Glomerular visceral epithelial cell (primary cell): ENCODE measurements at regions not wholly inside any gene's neighbourhood (a gene's known extent, or its start where the extent isn't known, plus 50 kb on each side); places are given as distances from the start of the nearest gene placed in this dataset.
A peak's percentile ranks its signal among the peaks of the same experiment; 100 is the strongest.
"Not testable (repeated sequence)": the region's sequence is repeated elsewhere in the genome, so short reads cannot be mapped to it uniquely, and the experiment has no call there.

Source experiments
- DNase-seq: peaks from one replicate; pipeline ENCODE4 v3.0.0-alpha.2; 2016; ENCODE audit errors: extremely low spot score

DNA sequence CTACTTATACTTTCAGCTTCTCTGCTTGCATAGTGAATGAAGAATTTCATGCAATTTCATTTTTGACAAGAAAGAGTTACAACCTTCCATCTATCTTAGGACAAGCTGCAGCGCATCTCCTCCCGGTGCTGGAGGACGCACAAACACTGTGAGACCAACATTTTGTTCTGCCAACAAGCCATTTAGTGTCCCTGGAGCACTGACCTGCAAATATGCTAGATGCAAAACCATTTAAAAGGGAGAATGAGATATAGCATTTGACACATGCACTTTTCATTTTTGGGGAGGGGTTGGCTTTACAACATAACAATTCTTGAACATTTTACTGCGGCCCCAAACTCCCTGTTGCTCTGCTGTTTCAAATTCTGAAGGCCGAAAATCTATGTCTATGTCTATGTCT lies 127.2 kb upstream of the SLC30A5 start:
- DNase-seq, result no peak

DNA sequence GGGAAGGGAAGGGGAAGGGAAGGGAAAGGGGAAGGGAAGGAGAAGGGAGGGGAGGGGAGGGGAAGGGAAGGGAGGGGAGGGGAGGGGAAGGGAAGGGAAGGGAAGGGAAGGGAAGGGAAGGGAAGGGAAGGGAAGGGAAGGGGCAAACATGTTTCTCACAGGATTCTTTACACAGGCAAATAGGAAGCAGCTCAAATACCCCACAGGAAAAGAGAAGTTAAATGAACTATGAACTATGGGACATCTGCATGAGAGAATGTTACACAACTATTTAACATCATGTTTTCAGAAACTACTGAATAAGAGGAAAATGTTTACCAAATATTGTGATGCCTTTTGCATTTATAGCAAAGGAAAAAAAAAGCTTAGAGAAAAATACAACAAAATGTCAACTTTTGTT lies 125.4 kb upstream of the SLC30A5 start:
- no peak for DNase-seq

DNA sequence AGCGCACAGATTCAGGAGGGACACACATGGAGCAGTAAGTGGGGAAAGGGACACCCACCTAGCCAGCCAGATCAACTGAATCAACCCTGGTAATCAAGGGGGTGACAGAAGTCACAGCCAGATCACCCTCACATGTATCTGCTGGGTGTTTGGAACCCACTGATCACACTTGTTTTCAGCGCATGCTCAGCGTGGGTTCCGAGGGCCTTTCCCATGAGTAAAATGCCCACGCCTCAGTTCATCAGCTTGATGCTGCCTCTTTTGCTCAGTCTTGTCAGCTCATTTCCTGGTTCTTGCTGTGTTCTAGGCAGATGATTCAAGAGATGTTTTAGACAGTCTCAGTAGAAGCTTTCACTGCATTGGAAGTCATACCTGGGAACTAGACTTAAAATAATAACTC lies 123.2 kb upstream of the SLC30A5 start:
- no peak for DNase-seq

DNA sequence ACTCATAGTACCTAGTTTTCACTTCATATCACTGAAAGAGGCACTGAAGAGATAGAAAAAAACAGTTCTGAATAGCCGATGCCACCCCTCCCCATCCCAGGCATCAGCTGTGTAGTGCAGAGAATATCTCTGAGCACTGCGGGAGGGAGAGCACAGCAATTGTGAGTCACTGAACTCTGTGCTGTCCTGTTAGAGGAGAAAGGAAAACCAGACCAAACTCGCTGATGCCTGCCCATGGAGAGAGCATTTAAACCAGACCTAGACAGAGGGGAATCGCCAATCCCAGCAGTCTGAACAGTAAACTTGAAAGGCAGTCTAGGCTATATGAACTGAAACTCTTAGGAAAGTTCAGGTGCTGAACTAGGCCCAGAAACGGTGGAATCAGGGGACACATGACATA lies 120.1 kb upstream of the SLC30A5 start:
- no peak for DNase-seq

DNA sequence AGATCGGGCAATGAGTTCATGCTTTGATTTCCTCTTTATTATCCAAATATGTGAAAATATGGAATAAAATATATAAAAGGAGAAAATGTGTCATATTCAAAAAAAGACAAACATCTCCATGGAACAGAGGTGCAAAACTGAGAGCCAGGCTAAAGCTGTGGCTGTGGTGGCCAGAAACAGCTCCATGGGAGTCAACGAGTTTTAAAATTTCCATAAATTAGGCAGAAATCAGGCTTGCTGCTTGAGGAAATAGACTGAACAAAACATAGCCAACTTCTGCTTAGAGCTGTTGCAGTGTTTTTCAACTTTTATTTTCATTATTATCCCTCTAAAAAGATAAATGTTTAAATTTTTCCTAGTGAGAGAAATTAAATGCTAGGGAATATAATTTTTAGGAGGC lies 110.8 kb upstream of the SLC30A5 start:
- no peak for DNase-seq

DNA sequence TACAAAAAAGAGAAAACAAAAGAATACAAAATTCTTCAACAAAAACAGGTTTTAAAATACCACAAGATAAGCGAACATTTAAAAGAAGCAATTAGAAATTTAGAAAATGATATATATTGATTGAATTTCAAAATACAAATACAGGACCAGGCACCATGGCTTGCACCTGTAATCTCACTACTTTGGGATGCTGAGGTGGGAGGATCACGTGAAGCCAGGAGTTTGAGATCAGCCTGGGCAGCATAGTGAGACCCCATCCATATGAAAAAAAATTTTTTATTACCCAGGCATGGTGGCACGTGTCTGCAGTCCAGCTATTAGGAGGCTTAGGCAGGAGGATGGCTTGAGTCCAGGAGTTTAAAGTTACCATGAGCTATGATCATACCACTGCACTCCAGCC lies 109.9 kb upstream of the SLC30A5 start:
- no peak for DNase-seq

DNA sequence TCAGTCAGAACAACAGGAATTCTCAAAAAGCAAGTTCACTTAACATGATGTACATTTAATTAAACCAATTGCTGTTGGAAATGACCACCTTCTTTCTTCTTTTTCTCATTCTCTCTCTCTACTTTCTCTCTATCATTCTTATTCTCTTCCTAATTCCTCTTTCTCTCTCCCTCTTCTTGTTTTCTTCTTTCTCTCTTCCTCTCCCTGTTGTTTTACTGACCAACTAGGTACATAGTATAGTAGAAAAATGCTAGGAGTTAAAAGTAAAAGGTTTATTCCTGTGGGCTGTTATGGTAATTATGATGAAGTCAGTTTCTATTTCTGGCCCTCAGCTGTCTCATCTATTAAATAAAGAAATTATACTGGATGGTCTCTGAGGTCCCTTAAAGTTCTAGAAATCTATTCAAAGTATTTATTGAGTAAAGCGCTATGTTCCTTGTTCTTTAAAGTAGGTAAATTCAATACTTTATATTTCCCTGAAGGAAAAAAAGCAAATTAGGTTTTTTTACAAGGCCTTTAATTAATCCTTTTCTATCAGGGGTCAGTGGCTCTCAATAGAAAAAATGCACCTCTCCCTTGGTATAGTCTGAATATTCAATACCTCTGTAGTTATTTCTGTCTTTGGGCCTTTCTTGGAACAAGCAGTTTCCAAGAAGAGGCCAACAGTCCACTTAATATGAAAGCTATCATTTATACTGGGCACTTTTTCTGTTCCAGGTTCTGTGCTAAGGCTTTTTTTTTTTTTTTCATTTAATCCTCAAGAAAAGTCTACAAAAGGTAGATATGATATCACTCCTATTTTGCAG lies 102.3 kb upstream of the SLC30A5 start:
- no peak for DNase-seq

DNA sequence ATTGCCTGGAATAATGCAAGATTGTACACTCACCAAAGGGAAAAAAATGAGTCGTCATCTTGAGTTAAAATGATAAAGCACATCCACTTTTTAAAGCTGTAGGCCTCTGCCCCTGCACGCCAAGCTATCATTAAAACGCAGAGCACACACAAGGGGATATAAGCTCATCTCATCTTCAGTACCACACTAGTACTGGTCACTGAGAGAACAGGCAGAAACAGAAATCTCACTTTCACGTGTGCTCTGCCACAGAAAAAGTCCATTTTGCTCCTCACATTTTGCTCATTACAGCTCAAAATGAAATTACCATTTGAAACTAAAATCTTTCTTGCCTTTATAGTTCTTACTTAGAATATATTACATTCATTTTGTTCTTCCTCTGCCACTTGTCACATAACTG lies 99.2 kb upstream of the SLC30A5 start:
- DNase-seq, result no peak

DNA sequence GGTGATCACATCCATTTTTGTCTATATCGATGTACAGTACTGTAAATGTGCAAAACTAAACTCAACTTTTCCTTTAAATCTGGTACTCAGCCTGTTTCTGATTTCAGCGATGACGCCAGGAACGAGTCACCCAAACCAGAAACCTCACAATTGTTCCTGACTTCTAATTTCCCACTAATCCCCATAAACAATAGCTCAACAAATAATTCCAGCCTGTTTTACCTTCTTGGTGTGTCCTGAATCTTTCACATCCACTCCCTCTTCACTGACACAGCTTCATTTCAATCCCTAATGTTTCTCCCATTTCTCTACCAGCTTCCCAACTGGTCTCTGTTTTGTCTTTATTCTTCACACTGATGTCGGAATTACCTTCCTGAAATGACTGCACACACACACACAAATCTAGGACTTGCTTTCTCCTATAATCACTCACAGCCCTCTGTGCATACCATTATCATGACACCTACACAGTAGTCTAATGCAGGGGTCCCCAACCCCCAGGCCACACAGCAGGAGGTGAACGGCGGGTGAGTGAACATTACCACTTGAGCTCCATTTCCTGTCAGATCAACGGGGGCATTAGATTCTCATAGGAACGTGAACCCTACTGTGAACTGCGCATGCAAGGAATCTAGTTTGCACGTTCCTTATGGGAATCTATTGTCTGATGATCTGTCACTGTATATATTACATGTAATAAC lies 97.8 kb upstream of the SLC30A5 start:
- no peak for DNase-seq

DNA sequence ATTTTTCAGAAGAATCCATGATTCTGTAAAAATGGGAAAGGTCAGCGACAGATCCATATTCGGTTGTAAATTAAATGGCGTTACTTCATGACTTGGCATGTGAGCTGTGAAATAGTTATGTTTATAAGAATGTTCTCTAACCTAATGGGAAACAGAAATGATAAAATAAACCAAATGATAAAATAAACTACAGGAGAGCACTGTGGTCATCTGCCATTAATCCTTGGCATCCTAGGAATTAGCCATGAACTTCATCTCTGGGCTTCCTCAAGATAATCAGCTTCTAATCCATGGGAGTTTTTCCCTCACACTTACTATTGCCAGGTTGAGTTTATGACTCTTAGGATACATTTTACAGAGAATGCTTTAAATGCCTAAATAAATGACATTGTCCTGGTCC lies 94.6 kb upstream of the SLC30A5 start:
- no peak for DNase-seq

DNA sequence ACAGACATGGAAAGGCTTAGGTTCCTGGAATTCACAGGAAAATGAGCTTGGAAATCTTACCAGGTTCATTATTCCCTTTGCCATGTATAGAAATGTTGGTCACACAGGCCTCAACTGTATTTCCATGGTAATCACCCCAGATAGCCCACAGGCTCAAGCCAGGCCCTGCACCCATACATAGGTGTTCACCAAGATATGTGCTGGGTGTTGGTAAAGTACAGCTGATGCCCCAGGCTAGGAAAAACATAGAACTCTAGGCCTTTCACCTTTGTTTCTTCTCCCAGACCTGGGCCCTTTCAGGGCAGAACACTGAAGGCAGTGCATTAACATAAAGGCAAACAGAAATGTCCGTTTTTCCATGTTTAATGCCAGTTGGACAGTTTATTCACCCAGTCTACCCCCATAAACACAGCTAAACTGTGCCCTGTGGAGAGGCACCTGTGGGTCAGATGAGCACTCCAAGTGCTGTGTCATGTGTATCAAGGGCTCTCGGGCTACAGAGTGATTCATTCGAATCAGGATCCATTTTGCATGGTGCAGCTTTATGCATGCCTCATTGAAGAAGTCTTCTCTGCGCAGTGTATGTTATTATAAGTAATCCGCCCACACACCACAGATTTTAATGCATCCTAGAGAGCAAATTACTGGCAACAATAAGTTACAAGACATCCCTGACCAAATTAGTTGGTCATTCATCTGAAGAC lies 93.4 kb upstream of the SLC30A5 start:
- no peak for DNase-seq

DNA sequence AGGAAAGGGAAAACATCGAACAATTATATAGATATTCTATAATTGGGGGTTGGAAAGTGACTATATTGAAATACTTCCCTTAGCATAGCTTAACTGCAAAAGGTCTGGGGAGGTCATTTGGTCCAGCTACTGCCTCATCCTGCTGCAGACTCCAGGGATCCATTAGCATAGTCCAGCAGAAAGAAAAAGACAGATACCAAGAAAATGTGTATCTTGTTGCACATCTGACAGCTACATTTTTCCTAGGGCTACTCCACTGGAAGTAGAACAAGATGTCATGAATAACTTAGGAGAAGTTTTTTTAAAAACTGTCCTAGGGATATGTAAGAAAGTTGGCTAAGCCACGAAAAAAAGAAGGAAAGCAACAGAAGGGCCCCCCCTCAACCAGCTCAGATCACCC lies 92.9 kb upstream of the SLC30A5 start:
- no peak for DNase-seq

DNA sequence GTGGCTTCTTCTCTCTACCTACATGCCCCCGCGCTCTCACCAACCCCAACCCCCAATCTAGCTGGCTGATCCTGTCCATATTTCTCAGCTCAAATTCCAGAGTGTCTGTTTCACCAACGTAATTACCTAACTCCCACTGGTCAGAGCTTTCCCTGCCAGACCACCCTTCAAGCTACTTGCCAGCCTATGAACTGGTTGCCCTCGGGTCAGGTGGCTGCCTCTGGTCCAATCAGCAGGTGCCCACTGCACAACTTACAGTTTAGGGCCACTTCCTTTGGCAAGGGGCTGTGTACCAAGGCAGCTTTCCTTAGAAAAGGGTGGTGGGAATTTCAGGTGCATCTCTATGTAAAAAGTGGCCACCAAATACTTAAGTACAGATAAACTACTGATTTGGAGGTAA lies 92.2 kb upstream of the SLC30A5 start:
- DNase-seq, result no peak

DNA sequence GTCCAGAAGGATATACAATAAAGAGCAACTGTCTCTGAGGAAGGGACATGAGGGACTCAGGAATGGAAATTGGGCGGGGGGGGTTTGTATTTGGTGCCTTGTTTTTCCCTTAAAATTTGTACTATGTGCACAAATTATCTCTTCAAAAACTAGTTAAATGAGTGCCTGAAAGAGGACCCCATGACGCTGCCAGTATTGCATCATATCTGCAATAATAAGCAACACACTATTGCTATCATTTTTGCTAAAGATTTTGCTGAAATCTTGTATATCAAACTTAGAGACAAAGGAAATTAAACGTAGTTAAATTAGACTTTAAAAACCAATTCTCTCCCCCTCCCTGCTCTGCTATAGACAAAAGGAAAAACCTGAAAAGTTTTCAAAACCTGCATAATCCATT lies 89.7 kb upstream of the SLC30A5 start:
- no peak for DNase-seq

DNA sequence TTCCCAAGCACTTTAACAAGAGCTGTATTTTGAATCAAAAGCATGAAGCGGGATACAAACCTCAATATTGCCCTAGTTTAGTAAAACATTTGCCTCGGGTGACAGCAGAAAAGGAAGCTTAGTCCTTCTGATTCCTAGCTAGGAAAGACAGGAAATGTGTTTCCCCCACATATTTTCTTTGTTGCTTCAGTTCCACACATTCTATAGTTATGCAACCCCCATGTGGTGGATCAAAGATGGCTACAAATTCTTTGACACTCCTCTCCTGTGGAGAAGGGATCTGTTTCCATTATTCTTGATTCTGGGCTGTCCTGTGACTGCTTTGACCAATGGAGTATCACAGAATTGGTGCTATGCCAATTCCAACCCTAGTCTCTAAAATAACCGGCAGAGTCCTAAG lies 89.1 kb upstream of the SLC30A5 start:
- no peak for DNase-seq

DNA sequence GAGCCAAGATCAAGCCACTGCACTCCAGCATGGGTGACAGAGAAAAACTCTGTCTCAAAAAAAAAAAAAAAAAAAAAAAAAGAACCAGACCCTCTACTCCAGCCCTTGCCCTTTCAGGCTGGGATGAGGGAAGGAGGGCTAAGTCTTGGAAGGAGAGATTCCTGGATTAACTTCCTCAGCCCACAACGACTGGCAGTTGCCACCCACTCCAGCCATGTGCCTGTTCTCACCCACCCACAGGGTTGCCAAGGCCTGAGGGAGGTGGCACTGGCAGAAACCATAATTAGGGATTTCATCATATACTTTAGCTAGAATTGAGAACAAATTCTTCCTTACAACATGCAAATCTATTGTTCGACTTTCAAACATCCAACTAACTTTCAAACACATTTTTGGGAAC lies 87.8 kb upstream of the SLC30A5 start:
- DNase-seq, result no peak

DNA sequence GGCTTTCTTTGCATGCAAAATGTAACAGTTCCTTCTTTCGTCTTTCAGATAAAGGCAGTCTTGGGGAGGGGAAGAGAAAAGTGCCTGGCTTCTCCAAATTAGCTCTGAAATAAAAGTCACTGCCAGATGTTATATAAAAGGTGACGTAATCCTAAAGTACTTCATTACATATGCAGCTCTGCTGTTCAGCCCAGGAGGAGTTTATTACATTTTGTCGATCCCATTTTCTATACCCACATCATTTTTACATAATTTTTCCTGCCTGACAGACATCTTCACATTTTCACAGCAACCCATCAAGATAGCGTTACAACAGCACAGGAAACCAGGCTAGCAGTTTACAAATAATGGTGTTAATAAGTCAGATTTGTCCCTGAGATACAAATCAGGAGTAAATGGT lies 86.7 kb upstream of the SLC30A5 start:
- no peak for DNase-seq

DNA sequence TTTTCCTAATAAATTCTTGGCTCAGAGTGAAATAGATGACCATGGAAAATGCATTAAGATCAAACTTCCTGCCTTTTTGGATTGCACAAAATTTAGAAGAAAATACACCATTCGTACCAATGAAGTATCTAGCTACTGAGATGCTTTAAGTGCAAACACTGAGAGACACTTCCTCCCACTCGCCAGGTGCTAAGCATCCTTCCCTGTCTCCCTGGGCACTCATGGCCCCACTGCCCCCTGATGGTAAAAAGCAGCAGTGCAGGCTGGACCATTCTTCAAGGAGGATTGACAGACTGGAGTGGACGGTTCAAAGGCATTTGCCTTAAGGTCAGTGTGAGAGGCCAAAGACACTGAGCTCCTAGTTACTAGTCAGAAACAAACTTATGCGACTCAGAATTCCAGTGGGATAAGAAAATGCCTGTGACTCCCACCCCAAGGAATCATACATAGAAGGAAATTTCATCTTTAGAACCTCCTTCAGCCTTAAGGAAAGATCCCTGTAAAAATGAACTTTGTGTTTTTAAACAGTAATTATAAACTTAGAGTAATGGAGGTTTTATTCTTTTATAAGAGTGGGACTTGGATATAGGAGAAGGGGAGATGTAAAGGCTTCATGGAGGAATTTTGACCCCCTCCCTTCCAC lies 86.0 kb upstream of the SLC30A5 start:
- peak; percentile 48 for DNase-seq

DNA sequence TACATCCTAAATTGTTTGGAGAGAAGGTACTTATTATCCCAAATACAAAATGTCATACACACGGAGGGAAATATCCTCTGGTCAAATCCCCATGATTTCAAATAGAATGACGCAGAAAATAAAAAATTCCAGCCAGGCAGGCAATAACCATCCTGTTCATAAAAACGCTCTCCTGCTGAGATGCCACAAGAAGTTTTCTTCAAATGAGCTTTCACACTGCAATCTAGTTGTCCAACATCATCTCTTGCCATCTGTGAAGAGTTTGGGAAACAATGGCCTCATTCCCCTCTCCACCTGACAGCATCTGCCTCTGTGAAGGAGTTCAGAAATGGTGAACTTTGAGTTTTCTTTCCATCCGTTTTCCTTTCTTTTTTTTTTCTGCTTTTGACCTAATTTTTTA lies 83.3 kb upstream of the SLC30A5 start:
- DNase-seq, result no peak

DNA sequence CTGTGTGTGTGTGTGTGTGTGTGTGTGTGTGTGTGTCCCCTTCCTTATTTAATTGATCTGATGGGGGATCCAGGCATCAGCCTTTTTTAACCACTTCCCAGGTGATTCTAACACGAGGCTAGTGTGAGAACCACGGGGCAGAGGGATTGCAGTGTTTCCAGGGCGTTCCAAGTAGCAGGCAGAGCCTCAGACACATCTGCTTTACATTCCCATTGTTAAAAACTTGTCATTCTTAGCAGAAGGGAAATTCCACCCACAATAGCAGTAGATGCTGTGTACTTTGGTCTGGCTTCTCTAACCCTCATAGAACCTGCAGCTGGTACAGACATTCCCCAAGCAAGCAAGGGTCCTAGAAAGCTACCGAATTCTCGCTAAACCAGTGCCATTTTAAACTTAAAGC lies 81.9 kb upstream of the SLC30A5 start:
- DNase-seq, result no peak

DNA sequence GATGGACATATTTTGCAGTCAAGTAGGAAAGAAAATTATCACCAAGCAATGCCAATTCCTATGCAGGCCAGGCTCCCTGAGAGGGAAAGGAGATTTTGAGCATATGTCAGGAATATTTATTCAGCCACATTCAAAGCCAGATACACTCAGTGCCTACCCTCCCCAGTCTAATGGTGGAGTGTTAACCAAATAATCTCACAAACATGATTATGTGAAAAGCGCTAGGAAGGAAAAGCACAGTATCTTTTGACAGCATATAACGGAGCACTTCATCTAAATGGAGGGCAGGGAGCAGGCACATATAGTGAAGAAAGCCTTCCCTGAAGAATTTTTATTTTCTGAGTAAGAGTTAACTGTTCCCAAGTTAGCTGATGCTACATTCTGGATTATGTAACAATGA lies 80.3 kb upstream of the SLC30A5 start:
- DNase-seq, result no peak

DNA sequence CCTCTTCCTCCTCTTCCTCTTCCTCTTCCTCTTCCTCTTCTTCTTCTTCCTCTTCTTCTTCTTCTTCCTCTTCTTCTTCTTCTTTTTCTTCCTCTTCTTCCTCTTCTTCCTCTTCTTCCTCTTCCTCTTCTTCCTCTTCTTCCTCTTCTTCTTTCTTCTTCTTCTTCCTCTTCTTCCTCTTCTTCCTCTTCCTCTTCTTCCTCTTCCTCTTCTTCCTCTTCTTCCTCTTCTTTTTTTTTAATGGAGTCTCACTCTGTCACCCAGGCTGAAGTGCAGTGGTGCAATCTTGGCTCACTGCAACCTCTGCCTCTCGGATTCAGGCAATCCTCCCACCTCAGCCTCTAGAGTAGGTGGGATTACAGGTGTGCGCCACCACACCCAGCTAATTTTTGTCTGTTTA lies 79.8 kb upstream of the SLC30A5 start:
- DNase-seq, result not testable (repeated sequence)
